Astrocyte (in vitro differentiated cells and primary cell): ENCODE measurements at regions not wholly inside any gene's neighbourhood (a gene's known extent, or its start where the extent isn't known, plus 50 kb on each side); places are given as distances from the start of the nearest gene placed in this dataset.

ENCODE experiments used
- EZH2 ChIP-seq: IDR thresholded peaks from 2 replicates; pipeline ENCODE4 v1.6.1; 2012; ENCODE audit warnings: mild to moderate bottlenecking, low read length, inconsistent platforms; ENCODE audit not compliant: insufficient read depth
- TF ChIP-seq, protein P1 (sequence below): IDR thresholded peaks from 2 replicates; pipeline ENCODE4 v1.5.1; 2011; ENCODE audit warnings: low read depth, mild to moderate bottlenecking, inconsistent platforms, low read length, moderate library complexity; ENCODE audit not compliant: insufficient read depth

DNA sequence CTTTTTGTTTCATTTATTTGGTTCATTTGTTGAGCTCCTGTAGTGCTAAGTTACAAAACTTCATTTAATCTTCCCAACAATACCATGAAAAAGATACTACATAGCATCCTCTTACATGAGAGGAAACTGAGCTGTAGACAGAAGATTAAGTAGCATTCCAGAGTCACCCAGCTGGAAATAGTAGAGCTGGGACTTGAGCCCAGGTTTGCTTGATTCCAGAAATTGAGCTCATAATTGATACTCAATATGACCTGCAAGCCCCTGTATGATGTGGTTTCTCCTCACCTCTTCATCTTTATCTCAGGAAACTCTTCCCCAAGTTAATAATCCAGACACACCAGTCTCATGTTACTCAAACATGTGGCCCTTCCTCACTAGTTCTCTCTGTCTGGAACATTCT lies 87.0 kb upstream of the DAAM1 start:
- TF ChIP-seq, protein P1, sequence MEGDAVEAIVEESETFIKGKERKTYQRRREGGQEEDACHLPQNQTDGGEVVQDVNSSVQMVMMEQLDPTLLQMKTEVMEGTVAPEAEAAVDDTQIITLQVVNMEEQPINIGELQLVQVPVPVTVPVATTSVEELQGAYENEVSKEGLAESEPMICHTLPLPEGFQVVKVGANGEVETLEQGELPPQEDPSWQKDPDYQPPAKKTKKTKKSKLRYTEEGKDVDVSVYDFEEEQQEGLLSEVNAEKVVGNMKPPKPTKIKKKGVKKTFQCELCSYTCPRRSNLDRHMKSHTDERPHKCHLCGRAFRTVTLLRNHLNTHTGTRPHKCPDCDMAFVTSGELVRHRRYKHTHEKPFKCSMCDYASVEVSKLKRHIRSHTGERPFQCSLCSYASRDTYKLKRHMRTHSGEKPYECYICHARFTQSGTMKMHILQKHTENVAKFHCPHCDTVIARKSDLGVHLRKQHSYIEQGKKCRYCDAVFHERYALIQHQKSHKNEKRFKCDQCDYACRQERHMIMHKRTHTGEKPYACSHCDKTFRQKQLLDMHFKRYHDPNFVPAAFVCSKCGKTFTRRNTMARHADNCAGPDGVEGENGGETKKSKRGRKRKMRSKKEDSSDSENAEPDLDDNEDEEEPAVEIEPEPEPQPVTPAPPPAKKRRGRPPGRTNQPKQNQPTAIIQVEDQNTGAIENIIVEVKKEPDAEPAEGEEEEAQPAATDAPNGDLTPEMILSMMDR, result no peak
- TF ChIP-seq EZH2, result no peak
